ENCODE measurements at regions not wholly inside any gene's neighbourhood (a gene's known extent, or its start where the extent isn't known, plus 50 kb on each side); places are given as distances from the start of the nearest gene placed in this dataset.

DNA sequence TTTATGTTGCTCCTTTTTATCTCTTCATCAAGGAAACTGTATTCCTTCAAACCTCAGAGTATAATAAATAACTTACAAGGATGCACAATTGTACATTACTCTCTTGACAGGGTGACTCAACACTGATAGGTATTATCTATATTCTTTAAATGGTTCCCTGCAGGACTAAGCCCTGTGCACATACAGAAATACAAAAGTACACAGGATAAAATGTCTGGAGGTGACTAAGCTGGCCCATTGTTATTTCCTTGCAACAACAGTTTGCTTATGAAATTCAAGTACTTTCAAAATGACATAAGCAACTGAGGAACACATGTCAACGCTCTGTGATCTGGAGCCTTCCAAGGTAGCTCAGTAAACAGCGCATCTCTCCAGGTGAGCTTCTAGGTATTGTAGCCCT, 83.8 kb upstream of the RPL34 start:
- peak; percentile 36 for DNase-seq (ENCODE audit: low read depth)
- no peak overlapping the region for H3K4me3 ChIP-seq (replicated peaks; ENCODE audit: low read depth, low read length)
- TF ChIP-seq, protein P1, sequence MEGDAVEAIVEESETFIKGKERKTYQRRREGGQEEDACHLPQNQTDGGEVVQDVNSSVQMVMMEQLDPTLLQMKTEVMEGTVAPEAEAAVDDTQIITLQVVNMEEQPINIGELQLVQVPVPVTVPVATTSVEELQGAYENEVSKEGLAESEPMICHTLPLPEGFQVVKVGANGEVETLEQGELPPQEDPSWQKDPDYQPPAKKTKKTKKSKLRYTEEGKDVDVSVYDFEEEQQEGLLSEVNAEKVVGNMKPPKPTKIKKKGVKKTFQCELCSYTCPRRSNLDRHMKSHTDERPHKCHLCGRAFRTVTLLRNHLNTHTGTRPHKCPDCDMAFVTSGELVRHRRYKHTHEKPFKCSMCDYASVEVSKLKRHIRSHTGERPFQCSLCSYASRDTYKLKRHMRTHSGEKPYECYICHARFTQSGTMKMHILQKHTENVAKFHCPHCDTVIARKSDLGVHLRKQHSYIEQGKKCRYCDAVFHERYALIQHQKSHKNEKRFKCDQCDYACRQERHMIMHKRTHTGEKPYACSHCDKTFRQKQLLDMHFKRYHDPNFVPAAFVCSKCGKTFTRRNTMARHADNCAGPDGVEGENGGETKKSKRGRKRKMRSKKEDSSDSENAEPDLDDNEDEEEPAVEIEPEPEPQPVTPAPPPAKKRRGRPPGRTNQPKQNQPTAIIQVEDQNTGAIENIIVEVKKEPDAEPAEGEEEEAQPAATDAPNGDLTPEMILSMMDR (IDR thresholded peaks at IDR 0.05; ENCODE audit: low read length, missing control alignments) = no peak

DNA sequence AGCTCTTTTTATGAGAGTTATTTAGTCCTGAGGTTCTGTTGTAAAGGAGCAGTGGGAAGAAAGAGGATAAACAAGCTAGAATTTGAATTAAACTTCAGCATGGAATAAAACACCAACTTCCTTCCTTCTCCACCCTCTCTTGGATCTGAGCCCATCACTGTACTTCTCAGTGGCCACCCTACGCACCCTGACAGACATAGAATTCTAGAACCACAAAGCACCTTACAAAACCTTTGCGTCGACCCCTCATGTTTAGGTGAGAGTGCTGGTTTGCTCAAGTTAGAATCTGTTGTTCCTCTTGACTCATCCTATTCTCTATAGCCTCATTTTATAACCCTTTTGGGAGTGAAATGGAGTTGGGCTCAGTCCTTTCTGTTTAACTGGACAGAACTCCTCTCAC, 84.6 kb upstream of the RPL34 start:
- no peak overlapping the region for H3K4me3 ChIP-seq (replicated peaks; ENCODE audit: low read depth, low read length)
- peak; percentile 22 for DNase-seq (ENCODE audit: low read depth)

DNA sequence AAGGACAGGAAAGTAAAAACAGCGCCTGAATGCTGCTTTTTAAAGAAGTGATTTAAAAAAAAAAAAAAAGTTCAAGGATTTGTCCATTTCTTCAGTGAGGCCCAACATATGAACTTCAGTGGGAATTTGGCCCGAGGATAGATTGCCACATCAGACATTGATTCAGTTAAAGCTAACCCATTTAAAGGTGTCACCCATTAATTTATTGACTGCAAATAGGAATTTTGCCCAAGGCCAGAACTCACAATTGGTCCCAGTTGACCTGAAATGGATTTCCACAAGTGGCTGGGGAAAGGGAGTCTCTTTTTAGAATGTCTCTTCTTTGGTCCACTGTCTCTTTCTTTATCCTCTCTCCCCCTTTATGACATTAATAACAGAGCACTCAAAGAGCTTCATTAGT, 86.5 kb upstream of the RPL34 start:
- DNase-seq (ENCODE audit: low read depth) = no peak
- H3K4me3 ChIP-seq (replicated peaks; ENCODE audit: low read depth, low read length) = no peak overlapping the region
- TF ChIP-seq, protein P1 (IDR thresholded peaks at IDR 0.05; ENCODE audit: low read length, missing control alignments) = no peak

More for the DNA sequence above, 84.6 kb upstream of the RPL34 start:
- TF ChIP-seq, protein P1 (IDR thresholded peaks at IDR 0.05; ENCODE audit: low read length, missing control alignments) = no peak

DNA sequence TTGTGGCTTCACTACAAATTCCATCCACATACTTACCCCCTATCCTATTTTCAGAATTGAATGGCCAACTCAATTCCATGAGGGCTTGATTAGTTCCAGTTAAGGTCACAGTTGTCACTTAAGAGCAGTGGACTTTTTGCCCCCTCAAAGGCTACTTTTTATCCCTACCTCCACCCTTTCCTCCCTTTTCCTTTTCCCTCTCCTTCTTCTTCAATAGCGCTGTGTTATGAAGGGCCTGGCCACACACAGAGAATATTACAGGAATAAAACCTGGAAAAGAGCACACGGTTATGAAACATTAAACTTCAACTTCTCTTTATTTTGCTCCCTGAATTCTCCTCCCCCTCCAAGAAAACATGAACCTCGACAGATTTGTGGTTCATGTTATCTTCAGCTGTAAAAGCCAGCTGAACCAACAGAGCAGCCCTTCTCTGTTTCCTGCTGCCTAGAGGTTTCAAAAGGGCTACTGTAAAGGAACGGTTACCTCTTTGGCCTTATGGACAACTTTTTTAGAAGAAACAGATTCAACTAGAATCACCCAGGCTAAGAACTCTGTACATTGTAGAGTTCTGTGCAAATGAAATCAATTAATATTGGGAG, 87.0 kb upstream of the RPL34 start:
- peak; percentile 9 for DNase-seq (ENCODE audit: low read depth)
- H3K4me3 ChIP-seq (replicated peaks; ENCODE audit: low read depth, low read length) = no peak overlapping the region
- TF ChIP-seq, protein P1 (IDR thresholded peaks at IDR 0.05; ENCODE audit: low read length, missing control alignments) = no peak

DNA sequence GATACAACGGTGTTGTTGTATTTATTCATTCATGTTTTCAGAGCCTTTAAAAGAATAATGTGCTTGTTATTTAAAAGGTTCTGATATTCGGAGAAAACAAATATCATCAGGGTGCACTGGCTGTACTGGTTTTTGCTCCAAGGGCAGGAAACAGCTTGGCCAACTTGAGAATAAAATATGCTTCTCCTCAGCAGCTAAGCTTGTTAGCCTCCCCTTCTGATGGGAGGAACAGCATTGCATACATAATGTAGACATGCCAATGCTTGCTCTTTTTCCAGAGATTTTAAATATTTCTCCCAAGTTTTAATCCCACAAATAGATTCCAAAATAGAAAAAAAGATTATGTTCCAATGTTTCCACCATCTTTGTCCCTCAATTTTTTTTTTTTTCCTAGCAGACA, 87.6 kb upstream of the RPL34 start:
- H3K4me3 ChIP-seq (replicated peaks; ENCODE audit: low read depth, low read length) = no peak overlapping the region
- no peak for DNase-seq (ENCODE audit: low read depth)
- TF ChIP-seq, protein P1 (IDR thresholded peaks at IDR 0.05; ENCODE audit: low read length, missing control alignments) = no peak

DNA sequence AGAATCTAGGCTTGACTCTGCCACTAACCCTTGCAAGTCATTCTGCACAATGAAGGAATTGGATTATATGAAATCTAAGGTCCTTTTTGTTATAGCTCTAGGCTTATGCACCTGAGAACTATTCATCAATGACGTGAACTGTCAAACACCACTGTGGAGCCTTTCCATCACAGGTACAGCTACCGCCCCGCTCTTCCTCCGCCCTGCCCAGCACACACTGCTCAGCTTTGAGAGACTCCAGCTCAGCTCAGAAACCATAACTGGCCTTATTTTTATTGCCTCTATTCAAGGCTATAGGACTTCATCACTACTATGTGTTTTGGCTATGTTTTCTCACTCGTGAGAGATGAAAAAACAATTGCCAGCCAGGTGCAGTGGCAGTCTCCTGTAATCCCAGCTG, 88.2 kb upstream of the RPL34 start:
- no peak overlapping the region for H3K4me3 ChIP-seq (replicated peaks; ENCODE audit: low read depth, low read length)
- DNase-seq (ENCODE audit: low read depth) = no peak
- TF ChIP-seq, protein P1 (IDR thresholded peaks at IDR 0.05; ENCODE audit: low read length, missing control alignments) = no peak

DNA sequence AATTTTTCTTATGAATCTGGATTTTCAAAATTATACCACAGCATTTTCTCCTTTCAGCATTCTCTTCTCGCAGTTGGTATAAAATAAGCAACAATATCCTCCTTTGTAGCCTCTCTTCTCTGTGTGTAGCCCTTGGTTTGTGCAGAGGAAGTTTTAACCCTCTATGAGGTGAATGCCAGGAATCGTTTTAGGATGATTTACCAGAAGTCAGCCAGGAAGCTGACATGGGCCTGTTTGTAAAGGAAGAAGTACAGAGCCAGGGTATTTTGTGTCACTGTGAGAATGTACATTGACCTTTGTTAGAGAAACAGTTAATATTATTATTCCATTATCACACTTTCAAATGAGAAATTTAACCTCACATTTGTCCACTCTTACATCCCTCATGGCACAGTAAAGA, 88.9 kb upstream of the RPL34 start:
- no peak overlapping the region for H3K4me3 ChIP-seq (replicated peaks; ENCODE audit: low read depth, low read length)
- TF ChIP-seq, protein P1 (IDR thresholded peaks at IDR 0.05; ENCODE audit: low read length, missing control alignments) = no peak
- DNase-seq (ENCODE audit: low read depth) = peak; percentile 14
